Hypothalamus (tissue), 51 donors: ENCODE measurements at regions not wholly inside any gene's neighbourhood (a gene's known extent, or its start where the extent isn't known, plus 50 kb on each side); places are given as distances from the start of the nearest gene placed in this dataset.
A peak's percentile ranks its signal among the peaks of the same experiment; 100 is the strongest.

Experiments
- DNase-seq, 51 donors: peaks; one replicate each; lab custom pipeline; 2025; lab: John Stamatoyannopoulos, UW

GRCh38 chr1:218804014-218804785 lies 369.5 kb upstream of the LYPLAL1 start:
- no peak for DNase-seq

GRCh38 chr1:218809061-218809460 lies 364.6 kb upstream of the LYPLAL1 start:
- DNase-seq = no peak

DNA sequence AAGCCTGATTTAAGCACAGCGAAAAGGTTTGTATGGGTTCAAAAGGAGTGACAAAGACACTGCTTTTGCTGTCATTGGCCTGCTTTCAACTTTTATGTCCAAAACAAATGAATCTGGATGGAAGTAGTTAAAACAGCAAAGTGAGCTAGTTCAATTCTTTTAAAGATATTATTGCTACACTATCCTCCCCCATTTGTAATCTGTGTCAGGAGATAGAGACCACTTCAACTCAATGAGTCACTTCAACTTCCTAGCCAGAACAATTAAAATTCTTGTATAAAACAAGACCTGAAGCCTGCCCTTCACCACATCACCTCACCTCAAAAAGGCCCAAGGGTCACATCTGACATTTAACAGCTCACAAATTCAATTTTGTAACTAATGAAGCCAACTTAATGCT lies 364.1 kb upstream of the LYPLAL1 start:
- DNase-seq = no peak

DNA sequence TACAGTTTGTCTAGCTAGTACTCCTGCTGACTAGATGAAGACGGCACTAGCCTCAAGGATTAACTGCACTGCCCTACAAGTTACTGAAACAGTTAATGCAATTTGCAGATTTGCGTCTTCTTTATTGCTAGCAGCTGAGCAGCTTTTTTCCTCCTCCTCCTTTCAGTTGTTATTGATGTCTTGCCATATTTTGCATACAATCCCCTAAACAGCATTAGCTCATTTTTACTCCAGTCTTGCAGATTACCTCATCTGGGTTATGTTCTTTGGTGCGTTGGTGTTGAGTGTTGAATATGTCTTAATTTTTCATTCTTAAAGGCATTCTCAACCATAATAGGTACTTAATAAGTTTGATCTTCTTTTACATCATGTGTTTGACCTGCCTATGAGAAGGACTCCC lies 363.4 kb upstream of the LYPLAL1 start:
- DNase-seq = no peak

DNA sequence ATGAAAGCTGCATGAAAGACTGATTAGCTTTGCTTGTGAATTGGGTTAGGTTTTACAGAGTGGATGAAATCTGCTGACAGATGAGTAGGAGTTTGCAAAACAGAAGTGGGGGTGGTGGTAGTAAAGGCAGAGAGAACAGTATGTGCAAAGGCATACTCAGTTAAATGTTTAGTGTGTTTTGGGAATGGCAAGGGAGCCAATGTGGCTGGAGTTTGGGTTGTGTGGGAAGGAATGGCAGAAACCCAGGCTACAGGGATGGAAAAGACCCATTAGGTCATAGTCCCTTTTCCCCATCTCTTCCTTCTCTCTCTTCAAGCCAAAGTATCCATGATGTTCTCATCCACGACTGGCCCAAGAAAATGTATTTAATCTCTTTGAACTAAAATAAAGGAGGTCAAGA lies 362.2 kb upstream of the LYPLAL1 start:
- peak in 1 of 51 donors; percentile 2 for DNase-seq

DNA sequence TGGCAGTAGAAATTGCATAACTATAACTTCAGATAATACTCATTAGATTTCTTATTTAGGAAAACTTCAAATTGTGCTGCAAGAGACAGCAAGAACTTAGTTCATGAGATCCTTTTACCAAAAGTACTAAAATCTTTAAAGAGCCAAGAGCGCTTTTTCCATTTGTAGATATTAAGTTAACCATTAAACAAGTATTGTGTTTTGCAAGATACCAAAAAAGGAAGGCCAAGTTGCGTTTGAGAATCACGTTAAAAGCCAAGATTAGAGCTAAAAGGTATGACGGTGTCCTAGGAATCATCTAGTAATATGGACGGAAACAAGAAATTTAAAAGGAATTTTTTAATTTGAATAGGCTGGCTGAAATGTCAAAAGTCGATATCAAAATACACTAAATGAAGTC lies 361.3 kb upstream of the LYPLAL1 start:
- DNase-seq = no peak

- DNase-seq = no peak
Measured at GRCh38 chr1:218813237-218813636, 360.4 kb upstream of the LYPLAL1 start.

DNA sequence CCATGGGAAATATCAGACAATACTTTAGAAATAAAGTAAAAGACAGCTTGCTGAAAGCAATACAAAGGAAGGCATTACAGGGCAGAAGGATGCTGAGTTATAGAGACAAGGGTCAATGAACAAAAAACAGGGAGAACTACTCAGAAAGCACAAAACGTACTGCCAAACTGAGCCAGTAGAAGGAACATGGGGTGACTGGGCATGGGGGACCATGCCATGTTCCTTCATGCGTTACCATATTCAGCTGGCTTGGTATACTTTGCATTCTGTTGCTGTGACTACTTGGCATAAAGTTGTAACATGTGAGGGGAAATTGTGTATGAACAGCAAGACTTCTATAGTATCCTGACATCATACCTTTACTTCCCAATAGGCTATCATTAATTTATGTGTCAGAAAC lies 358.6 kb upstream of the LYPLAL1 start:
- DNase-seq = no peak

DNA sequence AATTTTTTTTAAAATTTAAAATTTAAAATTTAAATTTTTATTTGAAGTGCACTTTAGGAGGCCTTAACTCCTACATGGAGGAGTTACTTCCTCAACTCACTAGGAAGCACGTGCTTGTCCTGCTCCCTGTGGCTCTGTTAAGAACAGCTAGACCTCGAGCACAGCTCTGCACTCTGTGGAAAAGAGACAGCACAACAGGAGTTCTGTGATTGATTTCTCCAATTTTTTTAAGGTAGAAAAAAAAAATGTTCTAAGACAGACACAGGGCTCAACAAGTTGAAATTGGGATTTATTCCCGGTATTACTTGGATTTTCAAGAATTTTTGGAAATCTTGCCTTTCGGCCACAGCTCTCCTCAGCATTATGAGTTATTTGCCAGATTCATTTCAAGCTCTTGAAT lies 356.6 kb upstream of the LYPLAL1 start:
- no peak for DNase-seq

DNA sequence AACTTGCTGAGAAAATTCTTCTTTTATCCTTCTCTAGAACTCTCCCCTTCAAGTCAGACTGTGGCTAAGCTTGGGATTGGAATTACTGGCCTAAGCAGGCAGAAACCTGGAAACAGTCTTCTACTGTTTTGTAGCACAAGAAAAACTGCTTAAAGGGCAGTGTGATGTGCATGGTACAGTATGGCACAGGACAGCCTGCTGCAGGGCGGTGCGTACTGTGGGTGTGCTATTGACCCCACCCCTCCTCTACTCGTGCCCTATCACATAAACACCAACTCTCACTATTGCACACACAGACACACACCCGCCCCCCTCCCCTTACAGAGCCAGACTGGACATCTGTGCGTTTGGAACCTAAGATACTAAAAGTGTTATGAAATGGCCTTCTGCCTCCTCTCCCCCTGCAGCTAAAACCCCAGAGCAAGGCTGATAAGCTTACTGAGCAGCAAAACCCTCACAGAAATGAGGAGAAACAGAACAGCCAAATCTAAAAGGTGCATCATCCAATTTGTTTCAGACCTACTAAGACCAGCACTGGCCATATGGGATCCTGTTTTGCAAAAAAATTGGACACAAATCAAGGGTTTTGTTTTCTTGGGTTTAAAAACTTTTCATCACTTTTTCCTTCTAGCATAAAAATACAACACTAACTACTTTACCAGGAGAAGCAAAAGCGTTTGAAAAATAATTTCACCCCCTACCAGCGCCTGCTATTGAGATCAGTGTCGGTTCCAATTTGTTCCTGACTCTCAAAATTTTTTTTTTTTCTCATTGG lies 355.8 kb upstream of the LYPLAL1 start:
- DNase-seq = peak in 1 of 51 donors; percentile 2

DNA sequence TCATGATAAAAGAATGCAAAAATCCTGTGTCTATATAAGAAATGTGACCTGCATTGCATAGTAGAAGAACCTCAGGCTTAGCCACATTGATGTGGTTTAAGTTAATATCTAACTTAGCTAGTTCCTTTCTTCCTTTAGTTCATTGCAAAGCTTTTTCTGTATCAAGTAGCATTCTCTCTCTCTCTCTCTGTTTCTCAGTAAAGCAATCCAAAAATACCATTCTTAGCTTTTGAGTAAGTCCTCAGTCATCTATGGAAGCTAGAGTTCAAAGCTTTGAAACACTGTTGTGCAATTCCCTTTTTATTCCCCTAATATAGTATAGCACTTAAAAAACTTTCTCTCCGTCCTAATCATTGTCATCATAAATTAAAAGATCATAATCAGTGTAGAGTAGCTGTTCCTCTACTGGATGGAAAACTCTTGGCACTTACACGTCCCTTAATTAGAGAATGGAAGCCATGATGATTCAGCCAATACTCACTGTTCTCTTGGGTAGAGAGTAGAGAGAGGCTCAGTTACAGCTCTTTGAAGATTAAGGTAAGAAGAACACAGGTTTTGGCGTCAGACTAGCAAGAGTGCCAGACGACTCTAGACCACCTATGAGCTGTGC lies 350.3 kb upstream of the LYPLAL1 start:
- no peak for DNase-seq

GRCh38 chr1:218827486-218827885 lies 346.2 kb upstream of the LYPLAL1 start:
- no peak for DNase-seq

DNA sequence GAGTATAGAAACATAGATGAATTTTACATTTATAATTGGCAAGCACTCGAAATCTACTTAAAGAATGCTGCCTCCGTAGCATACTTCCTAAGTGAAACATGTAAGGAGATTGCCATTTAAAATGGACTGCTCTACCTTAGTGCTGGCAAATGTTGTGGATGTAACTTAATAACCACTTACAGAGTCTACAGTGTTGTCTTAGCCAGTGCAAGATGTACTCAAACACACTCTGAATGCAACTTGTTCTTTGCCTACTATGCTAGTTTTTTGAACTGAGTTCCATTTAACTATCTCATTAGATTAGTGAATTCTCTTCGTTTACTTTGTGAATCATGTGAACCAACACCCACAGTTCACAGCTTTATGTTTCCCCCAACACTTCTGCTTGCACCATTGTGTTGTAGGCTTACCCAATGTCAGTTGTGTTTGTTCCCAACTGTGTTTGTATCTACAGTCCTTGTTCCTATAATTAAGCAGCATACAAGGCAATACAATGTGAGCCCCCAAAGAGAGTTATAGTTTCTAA lies 345.5 kb upstream of the LYPLAL1 start:
- no peak for DNase-seq

GRCh38 chr1:218829097-218829496 lies 344.6 kb upstream of the LYPLAL1 start:
- DNase-seq = no peak

- DNase-seq = no peak
Measured at GRCh38 chr1:218835609-218836008, 338.1 kb upstream of the LYPLAL1 start.

DNA sequence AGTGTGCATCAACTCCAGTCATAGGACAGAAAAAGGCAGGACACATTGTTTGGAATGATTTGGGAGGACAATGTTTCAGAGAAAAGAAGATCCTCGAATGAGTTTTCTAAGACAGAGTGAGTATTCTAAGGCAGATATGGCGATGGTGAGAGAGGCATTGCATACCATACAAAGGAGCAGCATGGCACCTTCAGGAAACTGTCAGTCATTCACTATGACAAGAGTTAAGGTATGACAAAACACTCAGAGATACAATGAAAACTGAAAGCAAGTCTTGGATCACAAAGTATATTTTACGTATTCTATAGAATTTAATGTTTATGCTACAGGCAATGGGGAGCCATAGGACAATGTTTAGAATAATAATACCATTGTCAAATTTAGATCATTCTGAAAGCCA lies 337.4 kb upstream of the LYPLAL1 start:
- DNase-seq = no peak

- DNase-seq = no peak
Measured at GRCh38 chr1:218837051-218837450, 336.6 kb upstream of the LYPLAL1 start.

- no peak for DNase-seq
Measured at GRCh38 chr1:218845589-218845988, 328.1 kb upstream of the LYPLAL1 start.

- no peak for DNase-seq
Measured at GRCh38 chr1:218846181-218846580, 327.5 kb upstream of the LYPLAL1 start.

- DNase-seq = no peak
Measured at GRCh38 chr1:218847089-218847768, 326.4 kb upstream of the LYPLAL1 start.

DNA sequence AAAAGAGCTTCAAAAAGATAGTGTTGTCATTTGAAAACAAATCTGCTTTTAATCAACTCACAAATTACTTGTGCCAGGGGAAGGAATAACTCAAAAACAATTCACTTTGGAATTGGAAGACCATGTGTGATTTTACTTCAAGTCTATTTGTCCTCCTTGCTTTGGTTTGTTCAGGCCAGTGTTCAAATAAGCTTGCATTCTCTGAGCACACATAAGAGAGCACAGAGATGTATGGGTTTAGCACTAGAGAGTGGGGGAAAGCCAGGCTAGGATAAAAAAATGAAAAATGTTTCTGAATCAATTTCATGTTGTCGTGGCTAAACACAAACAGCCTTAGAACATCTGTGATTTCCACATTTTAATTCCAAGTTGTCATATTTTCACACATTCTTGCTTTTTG lies 325.7 kb upstream of the LYPLAL1 start:
- no peak for DNase-seq
